ENCODE measurements at regions not wholly inside any gene's neighbourhood (a gene's known extent, or its start where the extent isn't known, plus 50 kb on each side); places are given as distances from the start of the nearest gene placed in this dataset.

GRCh38 chr14:53711205-53711604, 245.4 kb downstream of the BMP4 start:
- TF ChIP-seq POLR2A (IDR thresholded peaks at IDR 0.05; ENCODE audit: low read length) (no peak), REST (IDR thresholded peaks at IDR 0.05) (no peak), TFCP2L1 (CRISPR knock-in tag; IDR thresholded peaks at IDR 0.05) (no peak), CHD2 (IDR thresholded peaks at IDR 0.05; ENCODE audit: low read length, partially characterized antibody) (no peak), EP300 (IDR thresholded peaks at IDR 0.05) (no peak), JUNB (IDR thresholded peaks at IDR 0.05) (no peak), ESRRA (IDR thresholded peaks at IDR 0.05; ENCODE audit: borderline replicate concordance, low read length) (no peak), ZNF302 (CRISPR knock-in tag; IDR thresholded peaks at IDR 0.05) (no peak), RAD21 (conservative IDR thresholded peaks at IDR 0.05 in 1 of 2, IDR thresholded peaks at IDR 0.05 in 1 of 2) (no peak), MAX (IDR thresholded peaks at IDR 0.05) (no peak), ZSCAN20 (CRISPR knock-in tag; IDR thresholded peaks at IDR 0.05) (no peak)
- TF ChIP-seq, protein P1, sequence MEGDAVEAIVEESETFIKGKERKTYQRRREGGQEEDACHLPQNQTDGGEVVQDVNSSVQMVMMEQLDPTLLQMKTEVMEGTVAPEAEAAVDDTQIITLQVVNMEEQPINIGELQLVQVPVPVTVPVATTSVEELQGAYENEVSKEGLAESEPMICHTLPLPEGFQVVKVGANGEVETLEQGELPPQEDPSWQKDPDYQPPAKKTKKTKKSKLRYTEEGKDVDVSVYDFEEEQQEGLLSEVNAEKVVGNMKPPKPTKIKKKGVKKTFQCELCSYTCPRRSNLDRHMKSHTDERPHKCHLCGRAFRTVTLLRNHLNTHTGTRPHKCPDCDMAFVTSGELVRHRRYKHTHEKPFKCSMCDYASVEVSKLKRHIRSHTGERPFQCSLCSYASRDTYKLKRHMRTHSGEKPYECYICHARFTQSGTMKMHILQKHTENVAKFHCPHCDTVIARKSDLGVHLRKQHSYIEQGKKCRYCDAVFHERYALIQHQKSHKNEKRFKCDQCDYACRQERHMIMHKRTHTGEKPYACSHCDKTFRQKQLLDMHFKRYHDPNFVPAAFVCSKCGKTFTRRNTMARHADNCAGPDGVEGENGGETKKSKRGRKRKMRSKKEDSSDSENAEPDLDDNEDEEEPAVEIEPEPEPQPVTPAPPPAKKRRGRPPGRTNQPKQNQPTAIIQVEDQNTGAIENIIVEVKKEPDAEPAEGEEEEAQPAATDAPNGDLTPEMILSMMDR (IDR thresholded peaks at IDR 0.05) = no peak
- TF ChIP-seq, protein P2, sequence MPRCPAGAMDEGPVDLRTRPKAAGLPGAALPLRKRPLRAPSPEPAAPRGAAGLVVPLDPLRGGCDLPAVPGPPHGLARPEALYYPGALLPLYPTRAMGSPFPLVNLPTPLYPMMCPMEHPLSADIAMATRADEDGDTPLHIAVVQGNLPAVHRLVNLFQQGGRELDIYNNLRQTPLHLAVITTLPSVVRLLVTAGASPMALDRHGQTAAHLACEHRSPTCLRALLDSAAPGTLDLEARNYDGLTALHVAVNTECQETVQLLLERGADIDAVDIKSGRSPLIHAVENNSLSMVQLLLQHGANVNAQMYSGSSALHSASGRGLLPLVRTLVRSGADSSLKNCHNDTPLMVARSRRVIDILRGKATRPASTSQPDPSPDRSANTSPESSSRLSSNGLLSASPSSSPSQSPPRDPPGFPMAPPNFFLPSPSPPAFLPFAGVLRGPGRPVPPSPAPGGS (IDR thresholded peaks at IDR 0.05) = no peak

All from A549 (cell line).